Caco-2 (cell line): ENCODE measurements at regions not wholly inside any gene's neighbourhood (a gene's known extent, or its start where the extent isn't known, plus 50 kb on each side); places are given as distances from the start of the nearest gene placed in this dataset.
"Not testable (repeated sequence)": the region's sequence is repeated elsewhere in the genome, so short reads cannot be mapped to it uniquely, and the experiment has no call there.

Source experiments
- BruUV-seq: library from RNA; stranded (reverse); fragments of 400-500 nt; replicated peaks from 2 replicates; lab custom pipeline; 2021; lab: Mats Ljungman, UMichigan
- CTCF ChIA-PET: fragments of 300-600 bp; sonication (Branson Sonifier 250); formaldehyde crosslinking; loops from one replicate; lab custom pipeline; 2022; ENCODE audit warnings: antibody characterized with exemption; lab: Charles Lee
- POLR2A ChIA-PET: fragments of 300-600 bp; sonication (Branson Sonifier 250); formaldehyde crosslinking; loops from one replicate; lab custom pipeline; 2022; ENCODE audit warnings: antibody characterized with exemption; lab: Charles Lee
- DNase-seq, 2 experiments: peaks; one replicate each; pipeline versions ENCODE4 v3.0.0 to v3.0.0-alpha.2; 2020 to 2022
- H3K27me3 ChIP-seq: replicated peaks from 2 replicates; pipeline ENCODE4 v1.6.0; 2011; ENCODE audit warnings: low read length; ENCODE audit not compliant: control insufficient read depth, insufficient read depth
- H3K36me3 ChIP-seq: 2 replicates; pipeline ENCODE4 v1.5.1; 2011; ENCODE audit warnings: low read length; ENCODE audit not compliant: control insufficient read depth, insufficient read depth
- H3K4me1 ChIP-seq: fragments of 250-450 bp; sonication (Bioruptor Pico); 2 replicates; pipeline ENCODE4 v1.5.1; 2020; ENCODE audit warnings: mild to moderate bottlenecking
- H3K4me3 ChIP-seq: 2 replicates; pipeline ENCODE4 v1.5.1; 2011; ENCODE audit warnings: low read depth, mild to moderate bottlenecking, control low read depth, low read length
- H3K9me3 ChIP-seq: fragments of 250-450 bp; sonication (Bioruptor Pico); 2 replicates; pipeline ENCODE4 v1.5.1; 2020; ENCODE audit warnings: mild to moderate bottlenecking, moderate library complexity
- H3K27ac Mint-ChIP-seq: one replicate; pipeline ENCODE4 v1.8.0; 2022; ENCODE audit warnings: mixed read lengths; ENCODE audit not compliant: unreplicated experiment
- H3K27me3 Mint-ChIP-seq: one replicate; pipeline ENCODE4 v1.8.0; 2022; ENCODE audit warnings: mixed read lengths; ENCODE audit not compliant: insufficient read depth, unreplicated experiment
- H3K36me3 Mint-ChIP-seq: one replicate; pipeline ENCODE4 v1.8.0; 2022; ENCODE audit warnings: mild to moderate bottlenecking, mixed read lengths; ENCODE audit not compliant: insufficient read depth, unreplicated experiment
- H3K4me1 Mint-ChIP-seq: one replicate; pipeline ENCODE4 v1.8.0; 2022; ENCODE audit warnings: low read depth, mixed read lengths; ENCODE audit not compliant: unreplicated experiment
- H3K4me3 Mint-ChIP-seq: one replicate; pipeline ENCODE4 v1.8.0; 2022; ENCODE audit warnings: mild to moderate bottlenecking, moderate library complexity, mixed read lengths; ENCODE audit not compliant: unreplicated experiment
- H3K9me3 Mint-ChIP-seq: one replicate; pipeline ENCODE4 v1.8.0; 2022; ENCODE audit warnings: mixed read lengths; ENCODE audit not compliant: unreplicated experiment
- intact Hi-C: fragments of 100-400 bp; cut with micrococcal nuclease; formaldehyde crosslinking; loops from one replicate; pipeline ENCODE4 v1.10.0; 2022; ENCODE audit not compliant: unreplicated experiment
- TF ChIP-seq, protein P1 (sequence below), 2 experiments: fragments of 200-600 bp in 1 of 2; IDR thresholded peaks; 1 replicate in 1 of 2; 2 replicates in 1 of 2; pipeline versions ENCODE4 v1.5.1 to v1.8.0; 2011 to 2022; ENCODE audit warnings: antibody characterized with exemption in 1 of 2, control low read depth in 1 of 2, inconsistent platforms in 1 of 2, low read depth in 1 of 2, low read length in 1 of 2, mild to moderate bottlenecking in 1 of 2, moderate library complexity in 1 of 2; ENCODE audit not compliant: insufficient read depth in 1 of 2, severe bottlenecking in 1 of 2, unreplicated experiment in 1 of 2

DNA sequence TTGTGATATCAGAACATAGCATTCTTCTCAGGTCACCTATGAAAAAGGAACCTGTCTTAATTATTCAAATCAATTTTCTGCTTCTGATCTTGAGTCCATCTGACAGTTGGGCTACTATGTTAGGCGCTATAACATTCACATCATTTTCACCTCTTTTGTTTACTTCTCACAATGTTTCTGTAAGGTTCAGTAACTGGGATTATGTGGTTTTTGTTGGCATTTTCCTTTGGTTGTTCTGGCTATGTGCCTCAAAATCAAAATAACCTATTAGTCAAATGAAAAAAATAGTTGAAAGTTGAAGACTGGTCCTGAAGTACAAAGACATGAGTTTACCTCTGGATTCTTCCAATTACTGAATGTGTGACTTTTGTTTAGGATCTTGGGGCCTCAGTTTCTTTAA, 221.3 kb upstream of the SMIM30 start:
- no peak overlapping the region for H3K4me3 ChIP-seq
- no peaks in the 10 kb centered on the region for H3K27me3 ChIP-seq
- no TSS peak for BruUV-seq
- H3K9me3 Mint-ChIP-seq = no peaks in the 10 kb centered on the region
- H3K27me3 Mint-ChIP-seq = peaks cover 2% of the 10 kb centered on the region
- H3K36me3 Mint-ChIP-seq = no peaks in the 10 kb centered on the region
- H3K27ac Mint-ChIP-seq = no peak overlapping the region
- no peaks in the 10 kb centered on the region for H3K4me1 Mint-ChIP-seq
- intact Hi-C loops = no loop called here
- no peaks in the 10 kb centered on the region for H3K36me3 ChIP-seq
- ChIA-PET CTCF (no interaction called here), POLR2A (no interaction called here)
- no peak overlapping the region for H3K4me3 Mint-ChIP-seq
- H3K9me3 ChIP-seq = no peaks in the 10 kb centered on the region
- no peak for DNase-seq
- no peaks in the 10 kb centered on the region for H3K4me1 ChIP-seq
- TF ChIP-seq, protein P1, sequence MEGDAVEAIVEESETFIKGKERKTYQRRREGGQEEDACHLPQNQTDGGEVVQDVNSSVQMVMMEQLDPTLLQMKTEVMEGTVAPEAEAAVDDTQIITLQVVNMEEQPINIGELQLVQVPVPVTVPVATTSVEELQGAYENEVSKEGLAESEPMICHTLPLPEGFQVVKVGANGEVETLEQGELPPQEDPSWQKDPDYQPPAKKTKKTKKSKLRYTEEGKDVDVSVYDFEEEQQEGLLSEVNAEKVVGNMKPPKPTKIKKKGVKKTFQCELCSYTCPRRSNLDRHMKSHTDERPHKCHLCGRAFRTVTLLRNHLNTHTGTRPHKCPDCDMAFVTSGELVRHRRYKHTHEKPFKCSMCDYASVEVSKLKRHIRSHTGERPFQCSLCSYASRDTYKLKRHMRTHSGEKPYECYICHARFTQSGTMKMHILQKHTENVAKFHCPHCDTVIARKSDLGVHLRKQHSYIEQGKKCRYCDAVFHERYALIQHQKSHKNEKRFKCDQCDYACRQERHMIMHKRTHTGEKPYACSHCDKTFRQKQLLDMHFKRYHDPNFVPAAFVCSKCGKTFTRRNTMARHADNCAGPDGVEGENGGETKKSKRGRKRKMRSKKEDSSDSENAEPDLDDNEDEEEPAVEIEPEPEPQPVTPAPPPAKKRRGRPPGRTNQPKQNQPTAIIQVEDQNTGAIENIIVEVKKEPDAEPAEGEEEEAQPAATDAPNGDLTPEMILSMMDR (IDR thresholded peaks at IDR 0.05; ENCODE audit: insufficient read depth in 1 of 2, low read depth in 1 of 2, low read length in 1 of 2, severe bottlenecking in 1 of 2, unreplicated experiment in 1 of 2) = no peak

- no peak overlapping the region for H3K27ac Mint-ChIP-seq
- H3K27me3 ChIP-seq = no peaks in the 10 kb centered on the region
- H3K4me1 ChIP-seq = no peaks in the 10 kb centered on the region
- no peaks in the 10 kb centered on the region for H3K9me3 Mint-ChIP-seq
- H3K9me3 ChIP-seq = no peaks in the 10 kb centered on the region
- POLR2A ChIA-PET = no interaction called here
- no peak overlapping the region for H3K4me3 ChIP-seq
- no TSS peak for BruUV-seq
- TF ChIP-seq, protein P1 (IDR thresholded peaks at IDR 0.05; ENCODE audit: insufficient read depth in 1 of 2, low read depth in 1 of 2, low read length in 1 of 2, severe bottlenecking in 1 of 2, unreplicated experiment in 1 of 2) = no peak
- H3K4me3 Mint-ChIP-seq = no peak overlapping the region
- intact Hi-C loops = no loop called here
- CTCF ChIA-PET = no interaction called here
- H3K36me3 Mint-ChIP-seq = no peaks in the 10 kb centered on the region
- peaks cover 2% of the 10 kb centered on the region for H3K27me3 Mint-ChIP-seq
- H3K4me1 Mint-ChIP-seq = no peaks in the 10 kb centered on the region
- no peaks in the 10 kb centered on the region for H3K36me3 ChIP-seq
- DNase-seq = no peak
These were observed 219.8 kb upstream of the SMIM30 start for GRCh38 chr7:113338071-113338696.

DNA sequence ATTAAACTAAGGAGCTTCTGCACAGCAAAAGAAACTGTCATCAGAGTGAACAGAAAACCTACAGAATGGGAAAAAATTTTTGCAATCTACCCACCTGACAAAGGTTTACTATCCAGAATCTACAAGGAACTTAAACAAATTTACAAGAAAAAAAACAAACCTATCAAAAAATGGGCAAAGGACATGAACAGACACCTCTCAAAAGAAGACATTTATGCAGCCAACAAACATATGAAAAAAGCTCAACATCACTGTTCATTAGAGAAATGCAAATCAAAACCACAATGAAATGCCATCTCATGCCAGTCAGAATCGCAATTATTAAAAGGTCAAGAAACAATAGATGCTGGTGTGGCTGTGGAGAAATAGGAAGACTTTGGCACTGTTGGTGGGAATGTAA, 218.5 kb upstream of the SMIM30 start:
- H3K36me3 Mint-ChIP-seq, H3K4me1 ChIP-seq, H3K4me3 Mint-ChIP-seq, POLR2A ChIA-PET, H3K4me1 Mint-ChIP-seq, H3K4me3 ChIP-seq, H3K9me3 Mint-ChIP-seq, BruUV-seq, H3K9me3 ChIP-seq, H3K36me3 ChIP-seq, intact Hi-C loops, H3K27me3 ChIP-seq, DNase-seq, CTCF ChIA-PET, H3K27ac Mint-ChIP-seq, H3K27me3 Mint-ChIP-seq: not testable (repeated sequence)
